Thyroid gland (tissue), 4 donors: ENCODE measurements at regions not wholly inside any gene's neighbourhood (a gene's known extent, or its start where the extent isn't known, plus 50 kb on each side); places are given as distances from the start of the nearest gene placed in this dataset.

Experiments
- DNase-seq, 2 donors: peaks; one replicate each; pipeline ENCODE4 v3.0.0-alpha.2; 2019
- H3K27ac ChIP-seq, 3 donors: fragments of 200-600 bp; sonication (generic); 1 replicate in 2 of 3; 2 replicates in 1 of 3; pipeline ENCODE4 v1.5.1; 2016 to 2019; ENCODE audit warnings: mild to moderate bottlenecking in 1 of 3, moderate library complexity in 1 of 3
- H3K27me3 ChIP-seq: fragments of 200-600 bp; sonication (generic); one replicate; pipeline ENCODE4 v1.5.1; 2019
- H3K36me3 ChIP-seq, 2 donors: fragments of 200-600 bp; sonication (generic); one replicate each; pipeline ENCODE4 v1.5.1; 2016 to 2019
- H3K4me1 ChIP-seq, 2 donors: fragments of 200-600 bp; sonication (generic); one replicate each; pipeline ENCODE4 v1.5.1; 2017 to 2019
- H3K4me3 ChIP-seq, 3 donors: fragments of 200-600 bp; sonication (generic); replicated peaks in 1 of 3; 1 replicate in 2 of 3; 2 replicates in 1 of 3; pipeline ENCODE4 v1.5.1; 2016; ENCODE audit warnings: mild to moderate bottlenecking in 1 of 3
- H3K9me3 ChIP-seq: fragments of 200-600 bp; sonication (generic); one replicate; pipeline ENCODE4 v1.5.1; 2017
- CTCF ChIP-seq, 6 experiments: fragments of 200-600 bp in 3 of 6; fragments of 450-650 bp in 3 of 6; sonication (generic) in 3 of 6; IDR thresholded peaks; one replicate each; pipeline ENCODE4 v1.5.1; 2016 to 2019; ENCODE audit warnings: antibody characterized with exemption in 6 of 6, mild to moderate bottlenecking in 2 of 6, inconsistent platforms in 1 of 6, moderate library complexity in 1 of 6
- POLR2A ChIP-seq, 2 donors: fragments of 450-650 bp; IDR thresholded peaks; one replicate each; pipeline ENCODE4 v1.6.1; 2017; ENCODE audit warnings: antibody characterized with exemption in 2 of 2, mild to moderate bottlenecking in 2 of 2, moderate library complexity in 1 of 2
- WGBS, 2 donors: methylation state at CpG; one replicate each; pipeline ENCODE4 v1.1.5; 2017; 5-methylcytosine and 5-hydroxymethylcytosine counted together
- intact Hi-C: fragments of 100-400 bp; cut with DNase I; formaldehyde crosslinking; loops from one replicate; pipeline ENCODE4 v1.15.1; 2023

- no peaks in the 10 kb centered on the region for H3K36me3 ChIP-seq
- WGBS, 2 donors: 48 to 49% methylated on average over 2 of the region's 2 CpGs
- no peak for TF ChIP-seq CTCF (IDR thresholded peaks at IDR 0.05)
- no peak for TF ChIP-seq POLR2A (IDR thresholded peaks at IDR 0.05)
- no peaks in the 10 kb centered on the region for H3K4me1 ChIP-seq
- H3K9me3 ChIP-seq: no peaks in the 10 kb centered on the region
- no peak for DNase-seq
- no peaks in the 10 kb centered on the region for H3K27me3 ChIP-seq
- no peak overlapping the region for H3K4me3 ChIP-seq
- intact Hi-C loops: no loop called here
- no peak overlapping the region for H3K27ac ChIP-seq
These were observed 79.4 kb downstream of the RBMXL2 start for GRCh38 chr11:7167976-7168740.

- 74 to 78% methylated on average over 1 of the region's 1 CpG for WGBS, 2 donors
- DNase-seq: no peak
- intact Hi-C loops: no loop called here
- no peaks in the 10 kb centered on the region for H3K9me3 ChIP-seq
- H3K4me3 ChIP-seq: no peak overlapping the region
- H3K27me3 ChIP-seq: no peaks in the 10 kb centered on the region
- H3K36me3 ChIP-seq: no peaks in the 10 kb centered on the region
- no peak overlapping the region for H3K27ac ChIP-seq
- no peaks in the 10 kb centered on the region for H3K4me1 ChIP-seq
- TF ChIP-seq CTCF (IDR thresholded peaks at IDR 0.05) (no peak), POLR2A (IDR thresholded peaks at IDR 0.05) (no peak)
These were observed 79.9 kb downstream of the RBMXL2 start for GRCh38 chr11:7168741-7168990.

- no peak for DNase-seq
- Histone ChIP-seq H3K27me3 (no peaks in the 10 kb centered on the region), H3K36me3 (no peaks in the 10 kb centered on the region), H3K4me3 (no peak overlapping the region), H3K27ac (no peak overlapping the region), H3K9me3 (no peaks in the 10 kb centered on the region), H3K4me1 (no peaks in the 10 kb centered on the region)
- intact Hi-C loops: no loop called here
- TF ChIP-seq POLR2A (IDR thresholded peaks at IDR 0.05) (no peak), CTCF (IDR thresholded peaks at IDR 0.05) (no peak)
- 84 to 91% methylated on average over 6 of the region's 6 CpGs for WGBS, 2 donors
These were observed 81.3 kb upstream of the SYT9 start for GRCh38 chr11:7170431-7170830.

- no peak overlapping the region for H3K4me3 ChIP-seq
- no peak for DNase-seq
- H3K27me3 ChIP-seq: no peaks in the 10 kb centered on the region
- H3K36me3 ChIP-seq: no peaks in the 10 kb centered on the region
- TF ChIP-seq CTCF (IDR thresholded peaks at IDR 0.05): no peak
- TF ChIP-seq POLR2A (IDR thresholded peaks at IDR 0.05): no peak
- intact Hi-C loops: no loop called here
- H3K4me1 ChIP-seq: no peaks in the 10 kb centered on the region
- no peaks in the 10 kb centered on the region for H3K9me3 ChIP-seq
- no peak overlapping the region for H3K27ac ChIP-seq
These were observed 76.7 kb upstream of the SYT9 start for GRCh38 chr11:7175007-7175406.

GRCh38 chr11:7186190-7186589 lies 65.5 kb upstream of the SYT9 start:
- intact Hi-C loops: no loop called here
- 85 to 87% methylated on average over 2 of the region's 2 CpGs for WGBS, 2 donors
- H3K27ac ChIP-seq: no peak overlapping the region

More at GRCh38 chr11:7186190-7186589, 65.5 kb upstream of the SYT9 start:
- DNase-seq: no peak
- TF ChIP-seq CTCF (IDR thresholded peaks at IDR 0.05) (no peak), POLR2A (IDR thresholded peaks at IDR 0.05) (no peak)
- no peak overlapping the region for H3K4me3 ChIP-seq
- no peaks in the 10 kb centered on the region for H3K36me3 ChIP-seq
- no peaks in the 10 kb centered on the region for H3K4me1 ChIP-seq
- no peaks in the 10 kb centered on the region for H3K27me3 ChIP-seq
- H3K9me3 ChIP-seq: no peaks in the 10 kb centered on the region
